DMS53 (cell line): ENCODE measurements at regions not wholly inside any gene's neighbourhood (a gene's known extent, or its start where the extent isn't known, plus 50 kb on each side); places are given as distances from the start of the nearest gene placed in this dataset.
A peak's percentile ranks its signal among the peaks of the same experiment; 100 is the strongest.
"Not testable (repeated sequence)": the region's sequence is repeated elsewhere in the genome, so short reads cannot be mapped to it uniquely, and the experiment has no call there.

Experiments used
- DNase-seq: peaks from one replicate; lab custom pipeline; 2025; lab: John Stamatoyannopoulos, UW

DNA sequence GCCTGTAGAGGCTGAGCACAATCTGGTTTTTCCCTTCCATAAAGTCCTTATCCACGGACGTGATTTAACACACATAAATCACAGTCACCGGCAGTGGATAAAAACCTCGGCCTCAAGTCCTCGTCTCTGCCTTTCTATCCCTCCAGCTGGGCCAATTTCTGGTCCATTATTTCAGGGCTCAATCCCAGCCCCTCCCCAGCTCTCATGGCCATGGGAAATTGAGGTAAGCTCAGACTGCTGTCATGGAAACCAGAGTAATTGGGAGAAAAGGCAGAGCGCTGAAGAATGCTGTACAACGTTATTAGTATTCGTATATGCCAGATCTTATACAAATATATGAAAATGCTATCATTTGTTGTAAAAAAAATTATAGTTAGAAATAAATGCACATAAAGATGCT, 86.2 kb upstream of the USP29 start:
- DNase-seq, result no peak

DNA sequence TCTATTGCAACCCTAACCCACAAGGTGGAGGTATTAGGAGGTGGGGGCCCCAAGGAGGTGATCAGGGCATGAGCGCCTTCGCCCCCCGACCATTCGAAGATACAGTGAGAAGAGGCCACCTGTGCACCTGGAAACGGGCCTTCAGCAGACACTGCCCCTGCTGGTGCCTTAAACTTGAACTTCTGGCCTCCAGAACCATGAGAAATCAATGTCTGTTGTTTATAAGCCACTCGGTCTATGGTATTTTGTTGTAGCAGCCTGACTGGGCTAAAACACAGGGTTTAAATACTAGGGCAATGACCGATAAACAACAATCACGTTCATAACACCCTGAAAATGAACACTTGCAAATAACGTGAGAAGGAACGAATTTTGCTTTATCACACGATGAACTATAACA, 85.2 kb upstream of the USP29 start:
- DNase-seq, result no peak

DNA sequence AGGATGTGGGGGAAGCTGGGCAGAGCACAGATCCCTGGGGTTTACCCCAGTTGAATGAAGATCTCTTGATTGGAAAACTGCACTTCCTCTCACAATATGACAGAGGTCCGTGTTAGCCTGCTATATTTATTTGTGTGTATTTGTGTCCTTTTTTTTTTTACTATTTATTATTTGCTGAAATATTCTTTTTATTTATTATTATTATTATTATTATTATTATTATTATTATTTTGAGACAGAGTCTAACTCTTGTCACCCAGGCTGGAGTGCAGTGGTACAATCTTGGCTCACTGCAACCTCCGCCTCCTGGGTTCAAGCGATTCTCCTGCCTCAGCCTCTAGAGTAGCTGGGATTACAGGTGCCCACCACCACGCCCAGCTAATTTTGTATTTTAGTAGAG, 84.0 kb upstream of the USP29 start:
- DNase-seq, result not testable (repeated sequence)

DNA sequence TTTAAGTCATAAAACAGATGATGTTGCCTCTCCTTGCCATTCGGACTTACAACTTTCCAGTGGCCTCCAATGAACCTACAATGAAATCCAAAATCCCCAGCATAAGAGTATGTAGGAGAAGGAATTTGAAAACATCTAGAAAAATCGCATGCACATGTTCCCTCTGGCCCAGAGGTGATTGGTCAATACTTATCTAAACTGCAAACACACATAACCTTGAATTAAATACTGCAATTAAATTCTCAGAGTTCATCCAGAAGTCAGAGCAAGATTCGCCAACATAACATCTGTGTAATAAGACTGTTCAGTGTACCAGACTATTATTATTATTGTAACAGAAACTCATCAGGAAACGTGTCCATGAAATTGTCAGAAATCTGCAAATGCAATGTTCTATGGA, 82.2 kb upstream of the USP29 start:
- no peak for DNase-seq

DNA sequence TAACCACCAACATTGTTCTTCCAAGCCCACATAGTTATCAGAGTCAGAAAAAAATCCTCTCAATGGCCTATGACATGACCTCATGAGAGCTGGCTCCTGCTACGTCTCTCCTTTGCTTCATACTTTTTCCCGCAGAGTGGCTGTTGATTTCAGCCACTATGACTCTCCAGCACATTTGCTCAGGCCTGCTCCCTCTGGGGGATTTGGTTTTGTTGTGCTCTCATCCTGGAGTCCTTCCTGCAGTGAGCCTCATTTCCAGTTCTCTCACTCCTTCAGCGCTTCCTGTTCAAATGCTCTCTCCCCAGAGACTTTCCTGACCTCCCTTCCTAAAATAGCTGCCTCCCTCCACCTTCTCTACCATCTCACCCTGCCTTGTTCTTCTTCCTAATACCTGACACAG, 72.0 kb upstream of the USP29 start:
- no peak for DNase-seq

DNA sequence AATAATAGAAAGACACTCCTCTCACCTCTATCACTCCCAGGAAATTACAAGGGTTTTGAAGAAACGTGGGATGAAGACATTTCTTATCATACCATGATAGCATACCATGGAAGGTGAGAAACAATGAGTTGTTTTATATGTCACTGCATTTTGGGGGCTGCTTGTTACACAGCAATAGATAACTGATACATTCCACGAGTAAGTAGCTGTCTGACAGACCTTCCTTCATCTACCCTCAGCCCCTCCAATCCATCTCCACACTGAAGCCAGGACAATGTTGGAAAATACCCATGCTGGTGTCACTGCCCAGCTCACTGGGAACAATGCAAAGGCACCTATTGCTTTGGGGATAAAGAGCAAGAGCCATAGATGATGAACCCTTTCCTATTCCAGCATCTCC, 68.9 kb upstream of the USP29 start:
- no peak for DNase-seq

DNA sequence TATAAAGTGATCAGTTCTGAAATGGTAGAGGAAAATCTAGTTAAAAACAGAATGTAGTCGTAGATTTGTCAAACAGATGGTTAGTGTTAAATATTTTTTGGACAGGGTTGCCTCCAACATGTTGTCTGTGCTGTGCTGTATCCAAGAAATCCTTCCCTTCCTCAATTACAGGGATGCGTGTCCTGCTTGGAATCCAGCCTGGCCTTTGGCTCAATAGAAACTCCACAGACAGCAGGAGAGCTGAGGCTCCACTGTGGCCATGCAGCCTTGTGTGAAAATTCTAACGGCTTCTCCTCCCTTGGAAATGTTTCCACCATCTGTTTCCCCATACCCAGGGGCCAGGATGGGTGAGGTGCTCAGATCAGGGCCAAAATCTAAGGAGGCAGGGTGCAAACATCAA, 67.7 kb upstream of the USP29 start:
- DNase-seq, result no peak

DNA sequence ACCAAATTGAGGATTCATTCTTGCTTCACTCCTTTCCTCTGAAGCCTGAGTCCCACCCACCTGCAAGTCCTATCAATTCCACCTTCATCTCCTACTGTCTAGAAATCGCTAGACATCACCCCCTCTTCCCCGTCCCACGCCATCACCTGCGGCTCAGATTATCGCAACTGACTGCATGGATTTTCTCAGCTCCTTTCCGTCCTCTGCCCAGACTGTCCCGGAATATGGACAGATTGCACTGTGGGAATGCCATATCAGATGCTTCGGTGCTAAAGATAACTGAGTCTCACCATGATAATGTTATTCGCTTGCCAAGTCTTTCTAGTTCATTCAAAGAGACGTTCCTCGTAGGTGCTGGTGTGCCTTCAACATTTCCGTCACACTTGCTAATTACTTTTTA, 66.4 kb upstream of the USP29 start:
- no peak for DNase-seq

DNA sequence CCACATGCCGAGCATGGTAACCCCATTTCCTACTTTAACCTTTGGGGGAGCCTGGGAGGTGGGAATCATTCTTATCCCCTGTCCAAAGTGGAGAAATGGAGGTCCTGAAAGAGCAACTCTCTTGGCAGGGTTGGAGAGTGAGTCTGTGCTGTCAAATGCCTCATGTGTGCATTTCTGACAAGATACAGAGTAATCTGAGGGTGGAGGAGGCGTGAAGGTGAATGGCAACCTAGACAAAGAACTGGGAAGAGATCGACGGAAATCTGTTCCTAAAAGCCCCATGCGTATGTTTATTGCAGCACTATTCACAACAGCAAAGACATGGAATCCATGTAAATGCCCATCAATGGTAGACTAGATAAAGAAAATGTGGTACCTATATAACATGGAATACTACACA, 63.8 kb upstream of the USP29 start:
- no peak for DNase-seq

DNA sequence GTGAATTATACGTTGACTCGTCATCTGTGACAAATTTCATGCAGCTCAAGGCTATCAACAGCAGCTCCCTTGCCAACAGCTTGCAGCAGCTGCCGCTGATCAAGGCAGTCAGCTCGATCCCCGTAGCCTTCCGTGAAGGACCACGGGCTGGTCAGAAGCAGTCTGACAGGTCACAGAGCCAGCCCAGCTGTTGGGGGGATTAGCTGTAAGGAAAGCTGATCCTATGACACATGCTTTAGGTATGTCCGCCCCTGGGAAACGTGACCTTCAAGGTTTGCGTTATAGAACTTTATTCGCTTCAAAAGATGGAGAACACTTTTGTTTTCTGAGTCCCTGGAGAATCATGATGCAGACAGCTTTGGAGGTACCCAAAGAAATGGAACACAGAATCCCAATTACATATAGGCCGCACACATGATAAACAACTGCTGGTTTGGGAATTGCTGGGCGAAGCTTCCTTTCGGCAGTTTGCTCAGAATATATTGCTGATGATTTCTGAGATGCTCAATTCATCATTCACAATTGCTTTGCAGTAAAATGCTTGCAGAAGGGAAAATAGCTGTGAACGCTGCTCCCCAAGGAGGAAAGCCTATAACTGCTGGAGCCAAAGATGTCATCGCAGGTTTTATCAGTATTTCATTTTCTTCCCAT, 62.6 kb upstream of the USP29 start:
- DNase-seq, result no peak

DNA sequence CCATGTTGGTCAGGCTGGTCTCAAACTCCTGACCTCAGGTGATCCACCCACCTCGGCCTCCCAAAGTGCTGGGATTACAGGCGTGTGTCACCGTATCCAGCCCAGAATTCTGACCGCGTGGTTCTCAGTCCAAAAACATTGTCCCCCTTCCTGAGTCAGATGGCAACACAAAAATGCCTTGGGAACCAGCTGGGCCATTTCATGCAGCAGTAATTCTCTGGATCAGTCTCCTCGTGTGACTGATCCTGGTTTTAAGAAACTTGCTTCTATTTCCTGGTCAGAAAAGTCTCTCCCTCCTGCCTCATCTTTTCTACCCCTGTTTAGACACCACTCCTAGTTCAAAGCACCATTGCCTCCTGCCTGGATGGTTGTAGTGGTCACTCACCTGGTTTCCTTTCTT, 60.9 kb upstream of the USP29 start:
- no peak for DNase-seq

DNA sequence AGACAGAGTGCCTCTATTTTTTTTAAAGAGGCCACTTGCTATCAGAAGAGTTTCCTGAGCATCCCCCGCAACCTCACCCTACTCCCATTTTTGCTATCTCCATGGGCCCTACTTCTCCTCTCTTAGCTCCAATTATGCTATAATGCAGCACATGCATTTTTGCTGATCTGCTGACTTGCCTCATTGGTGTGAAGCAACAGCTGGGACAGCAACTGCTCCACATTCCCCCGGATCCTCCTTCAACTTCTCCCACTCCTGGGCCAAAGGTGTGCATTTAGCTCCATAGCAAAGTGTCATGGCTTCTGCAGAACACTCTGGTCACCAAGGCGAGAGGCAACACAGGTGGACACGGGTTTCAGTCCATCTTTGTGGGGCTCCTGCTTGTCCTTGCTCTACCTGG, 56.7 kb upstream of the USP29 start:
- no peak for DNase-seq

DNA sequence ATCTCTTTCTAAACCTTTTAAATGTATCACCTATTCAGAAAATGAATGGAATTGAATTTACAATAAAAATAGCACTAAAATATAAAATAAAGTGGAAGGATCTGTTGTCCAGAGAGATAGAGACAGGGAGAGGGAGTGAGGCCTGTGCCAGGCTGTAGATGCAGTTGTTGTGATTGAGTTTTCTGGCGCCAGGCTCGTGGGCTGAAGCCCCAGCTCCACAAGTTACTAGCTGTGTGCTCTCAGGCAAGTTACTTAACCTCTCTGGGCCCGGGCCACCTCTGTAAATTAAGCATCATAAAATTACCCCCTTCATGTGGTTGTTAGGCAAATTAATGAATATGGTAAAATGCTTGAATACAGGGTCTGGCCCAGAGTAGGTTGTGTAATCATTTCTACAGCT, 52.3 kb upstream of the USP29 start:
- no peak for DNase-seq

DNA sequence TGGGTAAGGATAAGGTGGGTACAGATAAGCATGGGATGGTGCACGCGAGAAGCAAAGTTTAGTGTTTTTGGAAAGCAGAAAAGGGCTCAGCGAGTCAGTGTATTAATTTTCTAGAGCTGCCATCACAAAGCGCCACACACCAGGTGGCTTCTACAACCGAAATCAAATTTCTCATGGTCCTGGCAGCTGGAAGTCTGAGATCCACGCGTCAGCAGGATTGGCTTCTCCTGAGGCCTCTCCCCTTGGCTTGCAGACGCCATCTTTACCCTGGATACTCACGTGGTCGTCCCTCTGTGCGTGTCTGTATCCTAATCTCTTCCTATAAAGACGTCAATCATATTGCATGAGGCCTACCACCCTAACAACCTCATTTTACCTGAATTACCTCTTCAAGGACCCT, 51.5 kb upstream of the USP29 start:
- DNase-seq, result no peak

DNA sequence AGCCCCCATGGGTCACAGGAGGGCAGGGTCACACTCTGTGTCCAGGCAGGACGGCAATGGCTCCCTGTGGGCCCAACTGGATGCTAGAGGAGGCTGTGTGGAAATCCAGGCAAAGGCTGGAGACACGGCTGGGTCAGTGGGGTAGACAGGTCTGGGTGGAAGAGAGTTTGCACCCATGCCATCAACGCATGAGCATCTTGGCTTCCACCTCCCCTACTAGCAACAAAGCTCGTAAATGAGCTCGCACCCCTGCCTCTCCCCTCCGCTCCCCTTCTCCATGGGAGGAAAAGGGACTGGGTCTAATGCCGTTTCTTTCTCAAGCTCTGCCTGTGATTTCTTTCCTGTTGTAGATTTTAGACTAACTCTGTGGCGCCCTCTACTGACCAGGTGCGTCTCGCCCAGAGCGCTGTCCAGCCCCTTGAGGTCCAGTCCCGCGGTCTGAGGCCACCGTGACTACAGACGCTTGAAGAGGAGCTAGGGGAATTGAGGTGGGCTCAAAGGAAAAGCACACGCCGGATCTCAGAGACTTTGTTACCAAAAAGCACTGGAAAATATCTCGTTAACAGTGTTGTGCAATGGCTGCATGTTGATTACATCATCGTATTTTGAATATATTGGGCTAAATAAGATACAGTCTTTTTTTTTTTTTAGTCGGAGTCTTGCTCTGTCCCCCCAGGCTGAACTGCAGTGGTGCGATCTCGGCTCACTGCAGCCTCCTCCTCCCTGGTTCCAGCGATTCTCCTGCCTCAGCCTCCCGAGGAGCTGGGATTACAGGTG, 50.7 kb upstream of the USP29 start:
- peak; percentile 47 for DNase-seq
